BE2C (cell line): ENCODE measurements at regions not wholly inside any gene's neighbourhood (a gene's known extent, or its start where the extent isn't known, plus 50 kb on each side); places are given as distances from the start of the nearest gene placed in this dataset.

Source experiments
- DNase-seq: peaks from one replicate; pipeline ENCODE4 v3.0.0-alpha.2; 2020
- H3K27me3 ChIP-seq: fragments of 250-450 bp; sonication (Bioruptor Pico); 2 replicates; pipeline ENCODE4 v1.5.1; 2020; ENCODE audit warnings: mild to moderate bottlenecking
- H3K36me3 ChIP-seq: fragments of 250-450 bp; sonication (Bioruptor Pico); 2 replicates; pipeline ENCODE4 v1.5.1; 2020; ENCODE audit warnings: mild to moderate bottlenecking
- H3K4me1 ChIP-seq: fragments of 250-450 bp; sonication (Bioruptor Pico); 2 replicates; pipeline ENCODE4 v1.5.1; 2020
- H3K4me3 ChIP-seq: 2 replicates; pipeline ENCODE4 v1.5.1; 2011; ENCODE audit warnings: low read depth, low read length
- H3K9me3 ChIP-seq: fragments of 250-450 bp; sonication (Bioruptor Pico); 2 replicates; pipeline ENCODE4 v1.5.1; 2020
- CTCF ChIP-seq: IDR thresholded peaks from 2 replicates; pipeline ENCODE4 v1.5.1; 2012; ENCODE audit warnings: mild to moderate bottlenecking, low read depth, low read length

GRCh38 chr13:81795710-81796109 lies 1454.8 kb upstream of the SPRY2 start:
- no peak overlapping the region for H3K4me3 ChIP-seq
- DNase-seq, result no peak
- no peak for TF ChIP-seq CTCF
- H3K36me3 ChIP-seq, result no peaks in the 10 kb centered on the region
- no peaks in the 10 kb centered on the region for H3K4me1 ChIP-seq
- no peaks in the 10 kb centered on the region for H3K27me3 ChIP-seq
- no peaks in the 10 kb centered on the region for H3K9me3 ChIP-seq

GRCh38 chr13:81791641-81792040 lies 1450.7 kb upstream of the SPRY2 start:
- DNase-seq, result no peak
- Histone ChIP-seq H3K27me3 (no peaks in the 10 kb centered on the region), H3K4me3 (no peak overlapping the region), H3K9me3 (no peaks in the 10 kb centered on the region), H3K4me1 (no peaks in the 10 kb centered on the region), H3K36me3 (no peaks in the 10 kb centered on the region)
- TF ChIP-seq CTCF, result no peak

- Histone ChIP-seq H3K9me3 (no peaks in the 10 kb centered on the region), H3K27me3 (no peaks in the 10 kb centered on the region), H3K4me1 (no peaks in the 10 kb centered on the region; the same call in 1 of the 2 replicates), H3K36me3 (no peaks in the 10 kb centered on the region), H3K4me3 (no peak overlapping the region)
- TF ChIP-seq CTCF, result no peak
- DNase-seq, result no peak
Observed at GRCh38 chr13:81781471-81781870, 1440.5 kb upstream of the SPRY2 start.

- no peak for TF ChIP-seq CTCF
- DNase-seq, result peak; percentile 8
- no peaks in the 10 kb centered on the region; the same call in 1 of the 2 replicates for H3K4me1 ChIP-seq
Observed at GRCh38 chr13:81779876-81780275, 1439.0 kb upstream of the SPRY2 start.

GRCh38 chr13:81778350-81778749 lies 1437.4 kb upstream of the SPRY2 start:
- Histone ChIP-seq H3K36me3 (no peaks in the 10 kb centered on the region), H3K4me1 (no peaks in the 10 kb centered on the region; the same call in 1 of the 2 replicates), H3K27me3 (no peaks in the 10 kb centered on the region), H3K4me3 (no peak overlapping the region), H3K9me3 (no peaks in the 10 kb centered on the region)
- no peak for TF ChIP-seq CTCF
- DNase-seq, result no peak

More at GRCh38 chr13:81779876-81780275, 1439.0 kb upstream of the SPRY2 start:
- H3K27me3 ChIP-seq, result no peaks in the 10 kb centered on the region
- H3K4me3 ChIP-seq, result no peak overlapping the region
- no peaks in the 10 kb centered on the region for H3K36me3 ChIP-seq
- H3K9me3 ChIP-seq, result no peaks in the 10 kb centered on the region

GRCh38 chr13:81773263-81773662 lies 1432.3 kb upstream of the SPRY2 start:
- no peak for TF ChIP-seq CTCF
- no peaks in the 10 kb centered on the region for H3K36me3 ChIP-seq
- H3K9me3 ChIP-seq, result no peaks in the 10 kb centered on the region
- no peak overlapping the region for H3K4me3 ChIP-seq
- no peaks in the 10 kb centered on the region for H3K27me3 ChIP-seq
- no peaks in the 10 kb centered on the region for H3K4me1 ChIP-seq
- DNase-seq, result no peak
